HG03432 (cell line): ENCODE measurements at regions not wholly inside any gene's neighbourhood (a gene's known extent, or its start where the extent isn't known, plus 50 kb on each side); places are given as distances from the start of the nearest gene placed in this dataset.

Experiments used
- ATAC-seq: cut with Tn5 transposase; IDR thresholded peaks from one replicate; pipeline ENCODE4 v1.9.1; 2021; ENCODE audit warnings: mild to moderate bottlenecking, moderate library complexity; ENCODE audit not compliant: unreplicated experiment

GRCh38 chr6:108778421-108779186 lies 69.6 kb upstream of the ARMC2 start:
- ATAC-seq: no peak

GRCh38 chr6:108779536-108780275 lies 68.5 kb upstream of the ARMC2 start:
- ATAC-seq: no peak

- ATAC-seq: no peak
These were observed 67.4 kb upstream of the ARMC2 start for GRCh38 chr6:108780784-108781183.

- ATAC-seq: no peak
These were observed 66.7 kb upstream of the ARMC2 start for GRCh38 chr6:108781419-108782100.

- peak; percentile 72 for ATAC-seq
These were observed 65.8 kb upstream of the ARMC2 start for GRCh38 chr6:108782179-108783041.

- no peak for ATAC-seq
These were observed 62.6 kb upstream of the ARMC2 start for GRCh38 chr6:108785653-108786052.

GRCh38 chr6:108788416-108788815 lies 59.8 kb upstream of the ARMC2 start:
- no peak for ATAC-seq

- no peak for ATAC-seq
These were observed 58.7 kb upstream of the ARMC2 start for GRCh38 chr6:108789475-108789874.

GRCh38 chr6:108791700-108792099 lies 56.5 kb upstream of the ARMC2 start:
- no peak for ATAC-seq

- no peak for ATAC-seq
These were observed 54.5 kb upstream of the ARMC2 start for GRCh38 chr6:108793516-108794251.

GRCh38 chr6:108795122-108795521 lies 53.1 kb upstream of the ARMC2 start:
- no peak for ATAC-seq

GRCh38 chr6:108795814-108796213 lies 52.4 kb upstream of the ARMC2 start:
- ATAC-seq: no peak

GRCh38 chr6:108796875-108797274 lies 51.3 kb upstream of the ARMC2 start:
- ATAC-seq: no peak

- no peak for ATAC-seq
These were observed 50.1 kb upstream of the ARMC2 start for GRCh38 chr6:108797951-108798669.
